ENCODE measurements at regions not wholly inside any gene's neighbourhood (a gene's known extent, or its start where the extent isn't known, plus 50 kb on each side); places are given as distances from the start of the nearest gene placed in this dataset.

GRCh38 chr10:123458933-123459332 lies 207.2 kb upstream of the GPR26 start:
- no peak for DNase-seq (ENCODE audit: low read depth)

- DNase-seq (ENCODE audit: low read depth), result no peak
Measured at GRCh38 chr10:123459371-123460091, 206.6 kb upstream of the GPR26 start.

- DNase-seq (ENCODE audit: low read depth), result no peak
Measured at GRCh38 chr10:123462246-123462645, 203.9 kb upstream of the GPR26 start.

GRCh38 chr10:123462756-123463155 lies 203.4 kb upstream of the GPR26 start:
- no peak for DNase-seq (ENCODE audit: low read depth)

GRCh38 chr10:123463181-123463580 lies 203.0 kb upstream of the GPR26 start:
- DNase-seq (ENCODE audit: low read depth), result no peak

GRCh38 chr10:123463698-123464097 lies 202.5 kb upstream of the GPR26 start:
- no peak for DNase-seq (ENCODE audit: low read depth)

GRCh38 chr10:123464430-123465323 lies 201.5 kb upstream of the GPR26 start:
- no peak for DNase-seq (ENCODE audit: low read depth)

GRCh38 chr10:123470336-123470921 lies 195.7 kb upstream of the GPR26 start:
- DNase-seq (ENCODE audit: low read depth), result no peak

GRCh38 chr10:123471811-123472210 lies 194.3 kb upstream of the GPR26 start:
- no peak for DNase-seq (ENCODE audit: low read depth)

GRCh38 chr10:123472606-123473005 lies 193.5 kb upstream of the GPR26 start:
- no peak for DNase-seq (ENCODE audit: low read depth)

GRCh38 chr10:123474700-123475099 lies 191.5 kb upstream of the GPR26 start:
- DNase-seq (ENCODE audit: low read depth), result no peak

GRCh38 chr10:123475466-123475865 lies 190.7 kb upstream of the GPR26 start:
- DNase-seq (ENCODE audit: low read depth), result no peak

GRCh38 chr10:123478116-123478515 lies 188.0 kb upstream of the GPR26 start:
- DNase-seq (ENCODE audit: low read depth), result no peak

GRCh38 chr10:123479640-123480039 lies 186.5 kb upstream of the GPR26 start:
- no peak for DNase-seq (ENCODE audit: low read depth)

- DNase-seq (ENCODE audit: low read depth), result no peak
Measured at GRCh38 chr10:123480344-123480743, 185.8 kb upstream of the GPR26 start.

- DNase-seq (ENCODE audit: low read depth), result no peak
Measured at GRCh38 chr10:123480845-123481244, 185.3 kb upstream of the GPR26 start.

- DNase-seq (ENCODE audit: low read depth), result no peak
Measured at GRCh38 chr10:123484722-123485121, 181.4 kb upstream of the GPR26 start.

- no peak for DNase-seq (ENCODE audit: low read depth)
Measured at GRCh38 chr10:123485341-123485960, 180.7 kb upstream of the GPR26 start.

GRCh38 chr10:123488436-123488835 lies 177.7 kb upstream of the GPR26 start:
- no peak for DNase-seq (ENCODE audit: low read depth)

- no peak for DNase-seq (ENCODE audit: low read depth)
Measured at GRCh38 chr10:123491364-123491763, 174.8 kb upstream of the GPR26 start.

- no peak for DNase-seq (ENCODE audit: low read depth)
Measured at GRCh38 chr10:123492016-123492415, 174.1 kb upstream of the GPR26 start.

- no peak for DNase-seq (ENCODE audit: low read depth)
Measured at GRCh38 chr10:123494301-123494808, 171.8 kb upstream of the GPR26 start.
